Muscle layer of colon (tissue), 2 donors: ENCODE measurements at regions not wholly inside any gene's neighbourhood (a gene's known extent, or its start where the extent isn't known, plus 50 kb on each side); places are given as distances from the start of the nearest gene placed in this dataset.
"Not testable (repeated sequence)": the region's sequence is repeated elsewhere in the genome, so short reads cannot be mapped to it uniquely, and the experiment has no call there.

ENCODE experiments used
- H3K27ac ChIP-seq: one replicate; pipeline ENCODE4 v1.7.0; 2013; ENCODE audit warnings: low read depth, mild to moderate bottlenecking, low read length, moderate library complexity
- H3K27me3 ChIP-seq, 2 donors: one replicate each; pipeline ENCODE4 v1.7.0; 2013; ENCODE audit warnings: low read length in 2 of 2, mild to moderate bottlenecking in 2 of 2; ENCODE audit not compliant: insufficient read depth in 2 of 2, control insufficient read depth in 1 of 2
- H3K36me3 ChIP-seq: one replicate; pipeline ENCODE4 v1.7.0; 2013; ENCODE audit warnings: mild to moderate bottlenecking, low read length; ENCODE audit not compliant: insufficient read depth
- H3K4me1 ChIP-seq: one replicate; pipeline ENCODE4 v1.7.0; 2013; ENCODE audit warnings: mild to moderate bottlenecking, low read length; ENCODE audit not compliant: insufficient read depth
- H3K4me3 ChIP-seq, 2 donors: one replicate each; pipeline ENCODE4 v1.7.0; 2013; ENCODE audit warnings: low read length in 2 of 2, low read depth in 1 of 2, mild to moderate bottlenecking in 1 of 2, moderate library complexity in 1 of 2
- H3K9ac ChIP-seq: one replicate; pipeline ENCODE4 v1.7.0; 2013; ENCODE audit warnings: low read length
- H3K9me3 ChIP-seq: one replicate; pipeline ENCODE4 v1.7.0; 2013; ENCODE audit warnings: mild to moderate bottlenecking, low read length
- donor health status: abdominal sarcoma.
- donor health status: Adenocarcinoma of cecum.

DNA sequence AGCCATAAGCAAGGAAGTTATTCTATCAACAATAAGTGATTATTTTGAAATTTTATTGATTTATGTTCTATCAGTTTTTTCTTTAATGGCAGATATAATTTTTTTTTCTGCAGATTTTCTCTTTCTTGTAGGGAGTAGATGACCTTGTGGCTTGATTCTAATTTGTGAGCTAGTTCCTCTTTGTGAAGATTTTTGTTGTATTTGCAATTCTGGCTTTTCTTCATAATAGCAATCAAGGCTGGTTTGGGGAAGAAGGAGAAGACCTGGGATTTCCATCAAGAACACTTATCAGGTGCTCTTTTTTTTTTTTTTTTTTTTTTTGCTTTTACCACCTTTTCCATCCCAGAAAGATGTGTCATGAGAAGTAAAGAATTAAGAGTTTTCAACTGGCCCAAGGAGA is 324.2 kb upstream of the MAN1A1 start:
- H3K36me3 ChIP-seq = no peaks in the 10 kb centered on the region
- no peak overlapping the region for H3K4me3 ChIP-seq
- no peaks in the 10 kb centered on the region for H3K27me3 ChIP-seq
- no peaks in the 10 kb centered on the region for H3K9me3 ChIP-seq
- no peak overlapping the region for H3K27ac ChIP-seq
- H3K9ac ChIP-seq = no peak overlapping the region
- H3K4me1 ChIP-seq = no peaks in the 10 kb centered on the region

GRCh38 chr6:119672725-119673124 is 323.2 kb upstream of the MAN1A1 start:
- Histone ChIP-seq H3K9ac (no peak overlapping the region), H3K27ac (no peak overlapping the region), H3K4me1 (no peaks in the 10 kb centered on the region), H3K36me3 (no peaks in the 10 kb centered on the region), H3K4me3 (no peak overlapping the region), H3K27me3 (no peaks in the 10 kb centered on the region), H3K9me3 (no peaks in the 10 kb centered on the region)

- no peaks in the 10 kb centered on the region for H3K4me1 ChIP-seq
- H3K27ac ChIP-seq = no peak overlapping the region
- no peaks in the 10 kb centered on the region for H3K27me3 ChIP-seq
- no peak overlapping the region for H3K4me3 ChIP-seq
- H3K9ac ChIP-seq = no peak overlapping the region
- H3K9me3 ChIP-seq = no peaks in the 10 kb centered on the region
- no peaks in the 10 kb centered on the region for H3K36me3 ChIP-seq
These were observed 321.5 kb upstream of the MAN1A1 start for GRCh38 chr6:119671105-119671504.

DNA sequence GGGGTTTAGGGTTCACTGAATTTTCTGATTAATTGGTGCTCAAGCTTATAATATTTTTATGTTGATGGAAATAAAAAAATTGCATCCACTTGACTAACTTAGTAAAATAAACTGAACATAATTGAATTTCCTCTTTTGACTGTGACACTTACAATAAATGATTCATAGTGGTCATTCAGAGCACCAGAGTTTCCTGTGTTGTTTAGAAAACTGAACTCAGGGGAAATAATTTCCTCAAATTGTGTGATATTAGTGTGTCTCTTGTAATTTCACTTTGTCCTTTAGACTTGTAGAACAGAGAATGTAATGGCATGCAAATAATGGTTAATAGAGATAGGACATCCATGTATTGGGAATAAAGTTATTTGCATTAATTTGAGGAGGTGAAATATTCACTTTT is 319.7 kb upstream of the MAN1A1 start:
- H3K36me3 ChIP-seq = no peaks in the 10 kb centered on the region
- no peaks in the 10 kb centered on the region for H3K4me1 ChIP-seq
- H3K4me3 ChIP-seq = no peak overlapping the region
- H3K9ac ChIP-seq = no peak overlapping the region
- H3K27me3 ChIP-seq = no peaks in the 10 kb centered on the region
- no peak overlapping the region for H3K27ac ChIP-seq
- H3K9me3 ChIP-seq = no peaks in the 10 kb centered on the region

DNA sequence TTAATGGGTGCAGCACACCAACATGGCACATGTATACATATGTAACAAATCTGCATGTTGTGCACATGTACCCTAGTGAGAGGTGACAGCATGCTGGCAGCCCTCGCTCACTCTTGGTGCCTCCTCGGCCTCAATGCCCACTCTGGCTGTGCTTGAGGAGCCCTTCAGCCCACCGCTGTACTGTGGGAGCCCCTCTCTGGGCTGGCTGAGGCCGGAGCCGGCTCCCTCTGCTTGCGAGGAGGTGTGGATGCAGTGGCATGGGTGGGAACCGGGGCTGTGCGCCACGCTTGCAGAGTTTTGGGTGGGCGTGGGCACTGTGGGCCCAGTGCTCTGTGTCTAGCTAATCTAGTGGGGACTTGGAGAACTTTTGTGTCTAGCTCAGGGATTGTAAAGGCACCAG is 315.9 kb upstream of the MAN1A1 start:
- not testable (repeated sequence) for H3K9me3 ChIP-seq, H3K27me3 ChIP-seq, H3K4me3 ChIP-seq

GRCh38 chr6:119661628-119662027 is 312.1 kb upstream of the MAN1A1 start:
- no peak overlapping the region for H3K9ac ChIP-seq
- no peaks in the 10 kb centered on the region for H3K4me1 ChIP-seq
- no peak overlapping the region for H3K4me3 ChIP-seq
- no peaks in the 10 kb centered on the region for H3K36me3 ChIP-seq
- no peak overlapping the region for H3K27ac ChIP-seq
- H3K27me3 ChIP-seq = no peaks in the 10 kb centered on the region
- no peaks in the 10 kb centered on the region for H3K9me3 ChIP-seq

More for the DNA sequence above, 315.9 kb upstream of the MAN1A1 start:
- H3K9ac ChIP-seq, H3K4me1 ChIP-seq, H3K27ac ChIP-seq, H3K36me3 ChIP-seq: not testable (repeated sequence)

GRCh38 chr6:119661078-119661477 is 311.5 kb upstream of the MAN1A1 start:
- Histone ChIP-seq H3K9me3 (no peaks in the 10 kb centered on the region), H3K27ac (no peak overlapping the region), H3K27me3 (no peaks in the 10 kb centered on the region), H3K36me3 (no peaks in the 10 kb centered on the region), H3K9ac (no peak overlapping the region), H3K4me3 (no peak overlapping the region), H3K4me1 (no peaks in the 10 kb centered on the region)

- no peaks in the 10 kb centered on the region for H3K36me3 ChIP-seq
- no peak overlapping the region for H3K27ac ChIP-seq
- H3K9me3 ChIP-seq = no peaks in the 10 kb centered on the region
These were observed 309.4 kb upstream of the MAN1A1 start for GRCh38 chr6:119658917-119659316.

DNA sequence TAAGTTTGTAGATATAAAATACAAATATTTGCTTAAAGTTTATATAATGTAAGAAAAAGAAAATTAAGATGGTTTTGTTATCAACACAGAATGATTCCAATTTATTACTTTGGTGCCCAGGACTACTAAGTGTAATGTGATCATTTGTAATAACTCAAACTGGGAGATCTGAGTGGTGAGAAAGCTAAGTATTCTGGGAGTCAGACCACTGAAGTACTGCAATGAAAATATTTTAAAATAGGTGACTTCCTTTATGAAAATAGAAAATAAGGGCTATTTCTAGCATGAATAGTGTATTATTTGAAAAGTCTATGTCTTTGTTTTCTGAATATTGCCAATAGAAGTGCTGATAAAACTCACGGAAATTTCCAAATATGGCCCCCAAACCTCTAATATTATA is 305.6 kb upstream of the MAN1A1 start:
- Histone ChIP-seq H3K27me3 (no peaks in the 10 kb centered on the region), H3K27ac (no peak overlapping the region), H3K36me3 (no peaks in the 10 kb centered on the region), H3K9ac (no peak overlapping the region), H3K9me3 (no peaks in the 10 kb centered on the region), H3K4me3 (no peak overlapping the region), H3K4me1 (no peaks in the 10 kb centered on the region)

More at GRCh38 chr6:119658917-119659316, 309.4 kb upstream of the MAN1A1 start:
- Histone ChIP-seq H3K4me1 (no peaks in the 10 kb centered on the region), H3K27me3 (no peaks in the 10 kb centered on the region), H3K4me3 (no peak overlapping the region), H3K9ac (no peak overlapping the region)

GRCh38 chr6:119653329-119653728 is 303.8 kb upstream of the MAN1A1 start:
- Histone ChIP-seq H3K9me3 (no peaks in the 10 kb centered on the region), H3K4me3 (no peak overlapping the region), H3K27ac (no peak overlapping the region), H3K4me1 (no peaks in the 10 kb centered on the region), H3K36me3 (no peaks in the 10 kb centered on the region), H3K27me3 (no peaks in the 10 kb centered on the region), H3K9ac (no peak overlapping the region)

GRCh38 chr6:119649531-119649930 is 300.0 kb upstream of the MAN1A1 start:
- H3K9me3 ChIP-seq = no peaks in the 10 kb centered on the region
- no peaks in the 10 kb centered on the region for H3K4me1 ChIP-seq
- H3K4me3 ChIP-seq = no peak overlapping the region
- no peak overlapping the region for H3K27ac ChIP-seq
- no peak overlapping the region for H3K9ac ChIP-seq
- no peaks in the 10 kb centered on the region for H3K36me3 ChIP-seq
- H3K27me3 ChIP-seq = no peaks in the 10 kb centered on the region

- Histone ChIP-seq H3K36me3 (no peaks in the 10 kb centered on the region), H3K9me3 (no peaks in the 10 kb centered on the region), H3K4me1 (no peaks in the 10 kb centered on the region), H3K9ac (no peak overlapping the region), H3K4me3 (no peak overlapping the region), H3K27me3 (no peaks in the 10 kb centered on the region), H3K27ac (no peak overlapping the region)
These were observed 297.7 kb upstream of the MAN1A1 start for GRCh38 chr6:119647309-119647708.
